DOHH2 (cell line): ENCODE measurements at regions not wholly inside any gene's neighbourhood (a gene's known extent, or its start where the extent isn't known, plus 50 kb on each side); places are given as distances from the start of the nearest gene placed in this dataset.

Source experiments
- EZH2phosphoT487 ChIP-seq: fragments of 200-600 bp; sonication (generic); IDR thresholded peaks from 2 replicates; pipeline ENCODE4 v1.6.1; 2017; ENCODE audit warnings: borderline replicate concordance, mild to moderate bottlenecking, antibody characterized with exemption, low read length, moderate library complexity, mixed read lengths
- TF ChIP-seq, protein P1 (sequence below): fragments of 200-600 bp; sonication (generic); IDR thresholded peaks from one replicate; pipeline ENCODE4 v1.5.1; 2014; ENCODE audit warnings: antibody characterized with exemption, mild to moderate bottlenecking, low read depth, low read length; ENCODE audit not compliant: poor library complexity, severe bottlenecking

DNA sequence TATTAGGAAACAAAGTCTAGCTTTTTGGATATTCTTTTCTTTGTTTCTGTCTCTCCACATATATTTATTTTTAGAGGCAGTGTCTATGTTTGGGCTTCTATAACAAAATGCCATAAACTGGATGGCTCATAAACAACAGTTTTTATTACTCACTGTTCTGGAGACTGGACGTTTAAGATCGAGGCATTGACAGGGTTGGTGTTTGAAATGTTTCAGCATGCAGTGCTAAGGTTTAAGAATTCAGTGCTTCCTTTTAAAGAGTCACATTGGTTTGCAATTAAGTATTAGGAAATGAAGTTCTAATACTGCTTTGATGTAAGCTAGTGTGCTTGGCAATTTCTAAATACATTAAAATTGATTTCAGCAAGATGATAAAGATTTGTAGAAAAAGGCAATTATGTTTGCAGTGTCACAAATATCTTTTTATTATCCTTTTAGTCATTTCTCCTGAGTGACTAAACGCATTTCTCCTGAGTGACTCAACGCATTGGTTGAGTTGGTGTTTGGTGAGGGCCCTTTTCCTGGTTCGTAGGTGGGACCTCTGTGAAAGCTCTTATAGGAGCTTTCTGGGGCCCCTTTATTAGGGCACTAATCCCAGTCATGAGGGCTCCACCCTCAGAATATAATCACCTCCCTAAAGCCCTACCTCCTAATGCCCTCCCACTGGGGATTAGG, 317.0 kb downstream of the USP25 start:
- TF ChIP-seq, protein P1, sequence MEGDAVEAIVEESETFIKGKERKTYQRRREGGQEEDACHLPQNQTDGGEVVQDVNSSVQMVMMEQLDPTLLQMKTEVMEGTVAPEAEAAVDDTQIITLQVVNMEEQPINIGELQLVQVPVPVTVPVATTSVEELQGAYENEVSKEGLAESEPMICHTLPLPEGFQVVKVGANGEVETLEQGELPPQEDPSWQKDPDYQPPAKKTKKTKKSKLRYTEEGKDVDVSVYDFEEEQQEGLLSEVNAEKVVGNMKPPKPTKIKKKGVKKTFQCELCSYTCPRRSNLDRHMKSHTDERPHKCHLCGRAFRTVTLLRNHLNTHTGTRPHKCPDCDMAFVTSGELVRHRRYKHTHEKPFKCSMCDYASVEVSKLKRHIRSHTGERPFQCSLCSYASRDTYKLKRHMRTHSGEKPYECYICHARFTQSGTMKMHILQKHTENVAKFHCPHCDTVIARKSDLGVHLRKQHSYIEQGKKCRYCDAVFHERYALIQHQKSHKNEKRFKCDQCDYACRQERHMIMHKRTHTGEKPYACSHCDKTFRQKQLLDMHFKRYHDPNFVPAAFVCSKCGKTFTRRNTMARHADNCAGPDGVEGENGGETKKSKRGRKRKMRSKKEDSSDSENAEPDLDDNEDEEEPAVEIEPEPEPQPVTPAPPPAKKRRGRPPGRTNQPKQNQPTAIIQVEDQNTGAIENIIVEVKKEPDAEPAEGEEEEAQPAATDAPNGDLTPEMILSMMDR: no peak
- no peak for TF ChIP-seq EZH2phosphoT487
